ENCODE measurements at regions not wholly inside any gene's neighbourhood (a gene's known extent, or its start where the extent isn't known, plus 50 kb on each side); places are given as distances from the start of the nearest gene placed in this dataset.

DNA sequence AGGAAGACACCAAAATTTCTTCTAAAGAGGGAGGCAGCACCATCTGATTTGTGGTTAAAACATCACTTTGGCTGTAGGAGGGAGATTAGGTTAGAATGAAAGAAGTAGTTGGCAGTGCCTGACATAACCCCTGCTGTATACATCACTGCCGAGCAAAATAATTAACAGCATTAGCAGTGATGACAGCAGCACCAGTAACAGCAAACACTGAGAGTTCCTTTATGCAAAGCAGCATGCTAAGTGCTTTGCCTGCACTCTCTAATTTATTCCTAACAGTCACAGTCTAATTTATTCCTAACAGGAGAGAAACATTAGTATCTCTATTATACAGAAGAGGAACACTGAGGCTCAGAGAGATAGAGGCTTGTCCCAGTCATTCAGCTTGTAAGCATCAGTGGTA lies 1469.7 kb downstream of the AACS start:
- TF ChIP-seq, protein P1, sequence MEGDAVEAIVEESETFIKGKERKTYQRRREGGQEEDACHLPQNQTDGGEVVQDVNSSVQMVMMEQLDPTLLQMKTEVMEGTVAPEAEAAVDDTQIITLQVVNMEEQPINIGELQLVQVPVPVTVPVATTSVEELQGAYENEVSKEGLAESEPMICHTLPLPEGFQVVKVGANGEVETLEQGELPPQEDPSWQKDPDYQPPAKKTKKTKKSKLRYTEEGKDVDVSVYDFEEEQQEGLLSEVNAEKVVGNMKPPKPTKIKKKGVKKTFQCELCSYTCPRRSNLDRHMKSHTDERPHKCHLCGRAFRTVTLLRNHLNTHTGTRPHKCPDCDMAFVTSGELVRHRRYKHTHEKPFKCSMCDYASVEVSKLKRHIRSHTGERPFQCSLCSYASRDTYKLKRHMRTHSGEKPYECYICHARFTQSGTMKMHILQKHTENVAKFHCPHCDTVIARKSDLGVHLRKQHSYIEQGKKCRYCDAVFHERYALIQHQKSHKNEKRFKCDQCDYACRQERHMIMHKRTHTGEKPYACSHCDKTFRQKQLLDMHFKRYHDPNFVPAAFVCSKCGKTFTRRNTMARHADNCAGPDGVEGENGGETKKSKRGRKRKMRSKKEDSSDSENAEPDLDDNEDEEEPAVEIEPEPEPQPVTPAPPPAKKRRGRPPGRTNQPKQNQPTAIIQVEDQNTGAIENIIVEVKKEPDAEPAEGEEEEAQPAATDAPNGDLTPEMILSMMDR (IDR thresholded peaks at IDR 0.05): no peak
- TF ChIP-seq POLR2AphosphoS5 (IDR thresholded peaks at IDR 0.05): no peak
- no peak for TF ChIP-seq POLR2A (IDR thresholded peaks at IDR 0.05)

Measured in prostate gland (tissue), 2 donors.